Muscle layer of duodenum (tissue), 2 donors: ENCODE measurements at regions not wholly inside any gene's neighbourhood (a gene's known extent, or its start where the extent isn't known, plus 50 kb on each side); places are given as distances from the start of the nearest gene placed in this dataset.

ENCODE experiments used
- H3K27ac ChIP-seq: one replicate; pipeline ENCODE4 v1.7.0; 2013; ENCODE audit warnings: mild to moderate bottlenecking, low read length
- H3K27me3 ChIP-seq: one replicate; pipeline ENCODE4 v1.7.0; 2013; ENCODE audit warnings: low read depth, mild to moderate bottlenecking, control low read depth, low read length
- H3K36me3 ChIP-seq, 2 donors: one replicate each; pipeline ENCODE4 v1.7.0; 2013; ENCODE audit warnings: low read length in 2 of 2, control low read depth in 1 of 2, mild to moderate bottlenecking in 1 of 2; ENCODE audit not compliant: insufficient read depth in 2 of 2, control insufficient read depth in 1 of 2
- H3K4me1 ChIP-seq, 2 donors: one replicate each; pipeline ENCODE4 v1.7.0; 2013; ENCODE audit warnings: low read length in 2 of 2, mild to moderate bottlenecking in 2 of 2, control low read depth in 1 of 2, moderate library complexity in 1 of 2; ENCODE audit not compliant: insufficient read depth in 2 of 2, control insufficient read depth in 1 of 2
- H3K4me3 ChIP-seq, 2 donors: one replicate each; pipeline ENCODE4 v1.7.0; 2013; ENCODE audit warnings: low read length in 2 of 2, low read depth in 1 of 2, mild to moderate bottlenecking in 1 of 2
- H3K9me3 ChIP-seq, 2 donors: one replicate each; pipeline ENCODE4 v1.7.0; 2013; ENCODE audit warnings: low read length in 2 of 2, control low read depth in 1 of 2, mild to moderate bottlenecking in 1 of 2; ENCODE audit not compliant: control insufficient read depth in 1 of 2
- donor health status: healthy.

DNA sequence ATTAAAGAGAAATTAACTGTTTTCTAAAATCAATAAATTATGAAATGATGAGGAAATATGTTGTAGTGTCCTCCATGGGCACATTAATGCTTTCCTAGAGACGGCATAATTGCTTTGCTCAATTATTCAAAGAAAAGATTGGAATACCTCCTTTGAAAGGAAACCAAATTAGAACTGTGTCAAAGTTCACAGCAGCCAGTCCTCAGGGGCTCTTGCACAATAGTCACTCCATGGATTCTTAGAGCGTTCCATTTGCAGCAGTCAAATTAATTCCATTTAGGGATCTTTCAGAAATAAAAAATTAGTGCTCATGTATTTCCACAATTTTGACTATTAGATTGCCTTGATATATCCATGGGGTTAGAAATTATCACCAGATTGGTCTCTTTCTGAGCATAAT lies 841.6 kb upstream of the DPPA4 start:
- H3K36me3 ChIP-seq, result no peaks in the 10 kb centered on the region
- no peak overlapping the region for H3K27ac ChIP-seq

DNA sequence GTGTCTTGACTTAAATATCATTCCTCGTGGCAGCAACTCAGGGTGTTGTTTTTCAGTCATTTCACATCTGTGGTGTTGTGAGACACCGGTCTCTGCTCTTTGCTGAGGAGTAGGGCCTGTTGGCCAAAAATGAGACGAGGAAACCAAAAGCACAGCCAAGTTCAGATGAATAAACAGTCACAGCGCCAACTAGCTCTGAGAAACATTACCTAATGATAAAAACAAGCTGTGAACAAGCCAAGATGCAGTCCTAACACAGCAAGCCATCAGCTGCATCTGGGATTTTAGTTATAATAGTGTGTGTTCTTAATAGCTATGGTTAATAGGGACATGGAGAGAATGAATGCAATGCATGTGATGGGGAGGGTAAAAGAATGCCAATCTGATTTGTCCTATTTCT lies 843.4 kb upstream of the DPPA4 start:
- no peaks in the 10 kb centered on the region for H3K9me3 ChIP-seq
- H3K4me1 ChIP-seq, result peaks cover 0 to 12% of the 10 kb centered on the region in 2 donors
- H3K4me3 ChIP-seq, result peak overlapping the region in 1 of 2 donors; percentile 5
- H3K27ac ChIP-seq, result no peak overlapping the region
- H3K36me3 ChIP-seq, result no peaks in the 10 kb centered on the region
- no peaks in the 10 kb centered on the region for H3K27me3 ChIP-seq

More for the DNA sequence above, 841.6 kb upstream of the DPPA4 start:
- no peaks in the 10 kb centered on the region for H3K27me3 ChIP-seq
- no peak overlapping the region for H3K4me3 ChIP-seq
- peaks cover 0 to 12% of the 10 kb centered on the region in 2 donors for H3K4me1 ChIP-seq
- no peaks in the 10 kb centered on the region for H3K9me3 ChIP-seq

DNA sequence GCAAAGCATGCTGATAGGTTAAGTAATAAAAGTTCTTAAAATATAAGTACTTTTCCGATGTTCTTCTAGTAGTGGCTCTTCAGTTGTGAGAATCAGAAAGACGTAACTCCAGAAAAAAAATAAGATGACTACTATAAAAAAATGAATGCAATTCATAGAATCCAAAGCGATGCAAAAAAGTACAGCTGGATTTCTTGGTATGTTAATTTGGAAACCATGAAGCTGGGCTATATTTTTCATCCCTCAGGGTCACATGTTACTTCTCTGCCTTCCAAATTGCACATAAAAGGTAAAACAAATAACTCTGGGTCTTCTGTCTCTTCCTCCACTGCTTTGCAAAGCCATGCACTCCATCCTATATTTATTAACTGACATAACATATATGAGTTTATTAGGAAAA lies 843.9 kb upstream of the DPPA4 start:
- peak overlapping the region in 1 of 2 donors; percentile 5 for H3K4me3 ChIP-seq
- no peaks in the 10 kb centered on the region for H3K9me3 ChIP-seq
- H3K36me3 ChIP-seq, result no peaks in the 10 kb centered on the region
- H3K27me3 ChIP-seq, result no peaks in the 10 kb centered on the region
- peaks cover 0 to 12% of the 10 kb centered on the region in 2 donors for H3K4me1 ChIP-seq
- H3K27ac ChIP-seq, result no peak overlapping the region

DNA sequence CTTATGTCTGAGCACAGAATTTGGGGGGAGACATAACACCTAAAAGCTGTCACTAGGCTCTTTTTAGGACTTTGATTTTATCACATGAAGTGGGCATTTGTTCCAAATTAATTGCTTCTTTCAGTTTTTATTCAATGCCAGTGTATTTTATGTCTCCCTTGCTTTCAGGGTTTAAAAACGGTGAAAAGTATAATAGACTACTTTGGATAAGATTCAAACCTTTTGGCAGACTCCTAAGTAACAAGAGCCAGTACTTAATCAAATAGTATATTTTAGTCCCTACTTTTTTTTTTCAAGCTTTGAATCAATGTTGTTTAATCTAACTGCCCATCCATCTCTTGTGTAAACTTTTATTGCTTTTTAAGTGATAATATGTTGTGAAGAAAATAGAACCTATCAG lies 847.2 kb upstream of the DPPA4 start:
- no peak overlapping the region for H3K27ac ChIP-seq
- H3K4me3 ChIP-seq, result no peak overlapping the region
- H3K27me3 ChIP-seq, result no peaks in the 10 kb centered on the region
- H3K9me3 ChIP-seq, result no peaks in the 10 kb centered on the region
- peaks cover 0 to 12% of the 10 kb centered on the region in 2 donors for H3K4me1 ChIP-seq
- H3K36me3 ChIP-seq, result no peaks in the 10 kb centered on the region

DNA sequence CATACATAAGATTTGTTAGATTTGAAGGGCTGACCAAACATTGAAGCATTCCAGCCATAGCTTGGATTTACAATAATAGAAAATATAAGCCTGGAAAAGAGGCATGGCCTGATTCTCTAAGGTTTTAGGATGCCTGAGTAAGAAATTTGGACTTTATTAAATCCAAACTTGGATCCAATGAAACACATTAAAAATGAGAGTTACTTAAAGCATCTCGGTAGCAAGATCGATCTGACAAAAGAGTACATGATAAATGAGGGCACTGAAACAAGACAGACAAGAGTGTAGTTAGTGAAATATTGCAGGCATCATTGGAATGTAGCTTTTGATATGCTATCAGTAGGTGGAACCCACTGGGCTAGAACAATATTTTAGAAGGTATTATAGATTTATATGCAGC lies 855.7 kb upstream of the DPPA4 start:
- H3K4me3 ChIP-seq, result no peak overlapping the region
- H3K27ac ChIP-seq, result no peak overlapping the region
- no peaks in the 10 kb centered on the region for H3K4me1 ChIP-seq
- H3K27me3 ChIP-seq, result no peaks in the 10 kb centered on the region
- H3K36me3 ChIP-seq, result no peaks in the 10 kb centered on the region
- H3K9me3 ChIP-seq, result no peaks in the 10 kb centered on the region

DNA sequence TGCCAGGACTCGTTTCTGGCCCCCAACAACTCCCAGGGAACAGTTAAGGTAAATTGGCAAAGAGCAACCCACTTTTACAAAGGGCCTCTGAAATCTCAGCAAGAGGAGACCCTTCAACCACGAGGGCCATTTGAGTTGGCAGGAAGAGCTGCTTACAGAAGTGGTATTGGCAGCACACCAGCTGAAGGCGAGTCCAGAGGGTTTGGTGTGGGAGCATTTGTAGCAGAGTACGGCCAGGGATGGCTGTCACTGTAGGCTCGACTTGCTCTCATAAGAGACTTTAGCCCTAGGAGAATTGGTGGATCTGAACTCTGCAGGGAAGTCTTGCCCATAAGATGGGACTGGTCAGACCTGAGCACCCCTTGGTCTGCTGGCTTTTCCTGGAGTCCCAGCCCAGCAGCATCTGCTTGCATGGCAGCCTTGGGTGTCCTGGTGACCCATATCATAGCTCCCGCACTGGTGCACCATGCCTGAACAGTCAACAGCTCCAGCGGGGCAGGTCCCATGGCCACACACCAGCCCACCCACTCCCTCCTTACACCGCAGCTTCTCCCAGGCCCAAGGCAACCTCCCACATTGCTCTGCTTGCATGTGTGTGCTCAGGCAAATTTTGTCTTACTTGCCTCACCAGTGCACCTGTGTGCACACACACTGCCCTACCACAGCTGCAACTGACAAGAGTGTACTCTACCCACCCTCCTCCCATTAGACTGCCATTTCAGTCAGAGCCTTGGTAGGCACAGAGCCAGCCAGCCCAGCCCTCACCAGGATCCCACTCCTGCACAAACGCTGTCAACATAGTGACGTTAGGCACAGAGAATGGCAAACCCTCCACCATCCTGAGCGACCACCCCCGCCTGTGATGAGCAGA lies 861.6 kb upstream of the DPPA4 start:
- H3K4me3 ChIP-seq, result no peak overlapping the region
- H3K4me1 ChIP-seq, result no peaks in the 10 kb centered on the region
- peaks cover 0 to 7% of the 10 kb centered on the region in 2 donors for H3K9me3 ChIP-seq
- H3K27me3 ChIP-seq, result no peaks in the 10 kb centered on the region
- H3K36me3 ChIP-seq, result no peaks in the 10 kb centered on the region
- H3K27ac ChIP-seq, result no peak overlapping the region

DNA sequence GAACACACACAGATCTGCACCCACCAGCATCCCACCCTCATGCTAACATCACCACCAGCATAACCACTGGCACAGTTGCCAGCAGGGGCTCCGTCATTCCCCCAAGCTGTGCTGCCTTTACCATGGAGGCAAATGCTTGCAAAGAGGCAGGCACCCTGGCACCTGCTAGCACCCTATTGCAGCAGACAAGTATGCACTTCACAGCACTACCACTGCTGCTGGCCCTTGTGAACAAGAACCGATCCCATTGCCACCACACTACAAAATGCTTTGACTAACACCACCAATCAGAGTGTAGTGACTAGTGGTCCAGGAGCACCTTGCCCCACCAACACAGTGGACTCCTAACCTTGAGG lies 862.2 kb upstream of the DPPA4 start:
- Histone ChIP-seq H3K36me3 (no peaks in the 10 kb centered on the region), H3K9me3 (peaks cover 0 to 7% of the 10 kb centered on the region in 2 donors), H3K27me3 (no peaks in the 10 kb centered on the region), H3K4me3 (no peak overlapping the region), H3K27ac (no peak overlapping the region), H3K4me1 (no peaks in the 10 kb centered on the region)

DNA sequence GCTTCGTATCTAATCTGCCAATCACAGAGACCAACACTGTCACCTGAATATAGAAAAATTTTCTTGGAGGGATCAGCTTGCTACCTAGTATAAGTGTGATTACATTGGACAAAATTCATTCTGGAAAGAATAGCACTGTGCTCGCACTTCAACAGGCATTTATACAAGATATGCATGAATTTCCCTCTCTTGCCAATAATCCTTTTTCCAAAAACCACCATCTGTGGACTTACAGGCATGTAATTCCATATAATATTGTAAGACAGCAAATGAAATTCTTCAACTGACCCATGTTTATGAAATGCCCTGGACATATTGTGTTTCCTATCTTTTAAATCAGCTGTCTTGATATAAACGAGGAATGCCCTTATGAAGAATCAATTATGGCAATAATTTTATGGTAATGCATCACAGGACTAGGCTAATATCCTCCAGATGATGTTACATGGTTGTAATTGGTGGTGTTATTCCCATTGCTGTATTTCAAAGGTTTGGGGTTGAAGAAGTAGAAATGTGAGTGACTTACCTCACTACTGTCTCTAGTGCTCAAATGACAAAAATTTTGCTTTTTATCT lies 861.4 kb upstream of the NECTIN3 start:
- no peaks in the 10 kb centered on the region for H3K4me1 ChIP-seq
- no peaks in the 10 kb centered on the region for H3K36me3 ChIP-seq
- H3K27ac ChIP-seq, result no peak overlapping the region
- H3K4me3 ChIP-seq, result no peak overlapping the region
- H3K9me3 ChIP-seq, result no peaks in the 10 kb centered on the region
- no peaks in the 10 kb centered on the region for H3K27me3 ChIP-seq

DNA sequence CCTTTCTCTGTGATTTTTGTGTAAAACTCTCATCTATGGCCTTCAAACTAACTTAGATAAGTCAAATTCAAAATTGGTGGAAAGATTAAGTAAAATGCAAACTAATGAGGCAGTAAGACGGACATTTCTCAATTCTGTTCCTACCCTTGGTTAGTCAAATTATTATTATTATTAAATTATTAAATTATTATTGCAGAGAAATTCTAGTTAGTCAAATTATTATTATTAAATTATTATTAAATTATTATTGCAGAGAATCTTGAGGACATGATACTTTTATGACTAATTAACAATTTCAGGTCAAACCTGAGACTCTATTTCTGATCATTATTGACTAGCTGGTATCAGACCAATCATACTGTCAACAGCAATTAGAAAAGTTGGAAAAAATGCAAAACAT lies 845.0 kb upstream of the NECTIN3 start:
- Histone ChIP-seq H3K4me1 (no peaks in the 10 kb centered on the region), H3K4me3 (no peak overlapping the region), H3K36me3 (no peaks in the 10 kb centered on the region), H3K27ac (no peak overlapping the region), H3K9me3 (no peaks in the 10 kb centered on the region), H3K27me3 (no peaks in the 10 kb centered on the region)

DNA sequence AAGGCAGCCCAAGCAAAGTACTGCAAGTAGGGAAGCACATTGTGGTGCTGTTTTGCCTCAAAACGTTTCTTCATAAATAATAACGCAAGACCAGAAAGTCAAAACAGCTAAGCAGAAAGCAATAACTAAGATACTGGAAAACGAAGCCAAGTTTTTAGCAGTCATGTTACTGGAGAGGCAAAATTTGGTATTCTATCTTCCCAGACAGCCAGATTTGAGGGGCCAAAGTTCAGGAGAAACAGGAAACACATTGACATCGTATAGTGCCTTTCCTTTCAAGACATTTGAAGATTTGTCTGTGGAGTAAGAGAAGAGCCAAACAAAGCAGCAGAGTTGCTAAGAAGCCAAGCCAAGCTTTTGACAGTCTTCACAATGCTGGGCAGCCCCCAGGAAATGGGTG lies 843.6 kb upstream of the NECTIN3 start:
- Histone ChIP-seq H3K27me3 (no peaks in the 10 kb centered on the region), H3K27ac (no peak overlapping the region), H3K36me3 (no peaks in the 10 kb centered on the region), H3K4me1 (no peaks in the 10 kb centered on the region), H3K4me3 (no peak overlapping the region), H3K9me3 (no peaks in the 10 kb centered on the region)

DNA sequence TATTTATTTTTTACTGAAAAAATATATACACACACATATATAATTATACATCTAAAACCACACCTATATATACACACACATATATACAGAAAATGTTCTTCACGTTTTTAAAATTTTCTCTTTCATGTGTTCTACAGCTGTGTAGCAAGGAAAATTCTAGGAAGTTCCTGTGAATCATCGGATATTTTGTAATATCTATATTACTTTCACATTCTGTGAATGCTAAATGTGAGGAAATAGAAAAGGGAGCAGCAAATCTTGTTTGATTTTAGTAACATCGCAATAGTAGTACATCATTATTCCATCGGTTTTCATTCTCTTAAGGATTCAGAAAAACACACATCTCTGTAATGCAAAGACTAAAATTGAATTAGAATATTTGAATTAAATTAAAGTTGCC lies 836.8 kb upstream of the NECTIN3 start:
- H3K27ac ChIP-seq, result no peak overlapping the region
- H3K36me3 ChIP-seq, result no peaks in the 10 kb centered on the region

More for the DNA sequence above, 836.8 kb upstream of the NECTIN3 start:
- no peak overlapping the region for H3K4me3 ChIP-seq
- no peaks in the 10 kb centered on the region for H3K27me3 ChIP-seq
- no peaks in the 10 kb centered on the region for H3K9me3 ChIP-seq
- H3K4me1 ChIP-seq, result no peaks in the 10 kb centered on the region
